GM19240 (cell line): ENCODE measurements at regions not wholly inside any gene's neighbourhood (a gene's known extent, or its start where the extent isn't known, plus 50 kb on each side); places are given as distances from the start of the nearest gene placed in this dataset.

ENCODE experiments used
- DNase-seq: peaks from one replicate; pipeline ENCODE4 v3.0.0; 2011; ENCODE audit warnings: low spot score; ENCODE audit not compliant: insufficient read length

DNA sequence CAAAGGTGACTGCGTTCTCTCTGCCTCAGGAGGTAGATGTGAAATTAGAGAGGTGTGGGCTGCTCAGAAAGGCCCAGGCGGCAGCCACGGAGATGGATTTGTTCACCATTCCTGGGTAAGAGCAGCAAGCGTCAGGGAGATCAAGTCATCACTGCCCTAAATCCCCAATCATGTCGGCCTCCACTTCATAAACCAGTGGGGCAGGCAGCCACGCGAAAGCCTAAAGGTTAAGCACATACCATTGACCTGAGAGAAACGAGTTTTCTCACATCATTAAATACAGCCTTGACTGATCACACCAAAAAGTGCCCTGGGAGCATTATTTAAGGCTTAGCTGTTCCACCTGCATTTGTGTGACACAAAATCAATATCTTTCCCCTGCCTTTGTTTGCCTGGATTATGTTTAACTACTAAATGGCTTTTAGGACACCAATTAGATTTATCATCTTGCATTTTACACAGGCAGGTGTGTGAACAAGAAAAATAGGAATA is 50.7 kb upstream of the FOXB1 start:
- no peak for DNase-seq

GRCh38 chr15:59952960-59953359 is 51.2 kb upstream of the FOXB1 start:
- DNase-seq, result no peak

DNA sequence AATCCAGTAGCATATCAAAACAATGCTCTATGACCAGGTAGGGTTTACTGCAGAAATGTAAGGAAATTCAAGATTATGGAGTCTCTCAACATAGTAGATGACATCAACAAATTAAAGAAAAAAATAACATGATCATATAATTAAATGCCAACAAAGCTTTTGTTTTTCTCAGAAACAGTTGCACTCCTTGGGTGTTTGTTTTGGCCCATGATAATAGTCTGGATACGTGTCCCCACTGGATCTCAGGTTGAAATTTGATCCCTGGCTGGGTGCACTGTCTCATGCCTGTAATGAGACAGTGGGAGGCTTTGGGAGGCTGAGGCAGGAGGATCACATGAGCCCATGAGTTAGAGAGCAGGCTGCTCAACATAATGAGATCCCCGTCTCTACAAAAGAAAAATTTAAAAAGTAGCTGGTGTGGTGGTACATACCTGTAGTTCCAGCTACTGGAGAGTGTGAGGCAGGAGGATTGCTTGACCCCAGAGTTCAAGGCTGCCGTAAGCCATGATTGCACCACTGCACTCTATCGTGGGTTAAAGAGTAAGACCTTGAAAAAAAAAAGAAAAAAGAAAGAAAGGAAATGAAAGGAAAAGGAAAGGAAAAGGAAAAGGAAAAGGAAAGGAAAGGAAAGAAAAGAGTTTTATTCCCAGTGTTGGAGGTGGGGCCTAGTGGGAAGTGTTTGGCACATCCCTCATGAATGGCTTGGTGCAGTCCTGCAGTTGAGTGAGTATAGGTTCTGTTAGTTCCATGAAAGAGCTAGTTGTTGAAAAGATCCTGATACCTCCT is 53.3 kb upstream of the FOXB1 start:
- no peak for DNase-seq

DNA sequence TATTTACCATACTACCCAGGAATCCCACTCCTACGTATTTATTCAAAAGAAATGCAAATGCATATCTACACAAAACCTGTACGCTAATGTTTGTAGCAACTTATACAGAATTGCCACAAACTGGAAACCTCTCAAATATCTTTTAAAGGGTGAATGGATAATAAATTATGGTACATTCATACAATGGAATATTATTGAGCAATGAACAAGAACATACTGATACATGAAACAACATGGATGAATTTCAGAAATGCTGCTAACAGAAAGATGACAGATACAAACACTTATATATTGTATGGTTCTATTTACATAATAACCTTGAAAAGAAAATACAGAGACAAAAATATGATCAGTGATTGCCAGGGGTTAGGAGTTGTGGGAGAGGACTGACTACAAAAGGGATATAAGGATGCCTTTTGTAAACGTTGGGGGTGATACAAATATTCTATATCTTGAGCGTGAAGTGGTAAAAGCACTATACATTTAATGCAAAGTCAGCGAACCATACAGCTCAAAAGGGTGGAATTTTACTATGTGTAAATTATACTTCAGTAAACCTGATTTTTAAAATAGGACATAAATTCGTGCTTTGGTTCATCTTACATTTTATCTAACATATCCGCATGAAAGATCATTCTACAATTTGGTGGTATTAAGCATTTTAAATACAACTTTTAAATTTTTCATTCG is 55.0 kb upstream of the FOXB1 start:
- DNase-seq, result no peak

DNA sequence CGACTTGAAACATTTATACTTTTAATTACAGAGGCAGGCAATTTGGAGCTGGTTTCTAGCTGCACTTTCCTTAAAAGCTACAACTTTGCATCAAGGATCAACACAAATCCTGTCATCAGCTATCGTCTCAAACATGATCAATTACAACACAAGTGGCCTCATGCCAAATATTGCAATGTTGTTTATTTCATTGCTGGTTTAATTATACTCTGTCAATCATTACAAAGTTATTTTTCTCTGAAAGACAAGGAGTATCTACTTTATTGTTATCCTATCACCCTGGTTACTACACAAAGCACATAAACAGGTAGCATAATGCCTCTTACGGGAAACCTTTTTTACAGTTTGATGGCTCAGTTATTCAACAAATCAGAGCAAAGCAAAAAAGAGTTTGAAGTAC is 58.0 kb upstream of the FOXB1 start:
- no peak for DNase-seq

DNA sequence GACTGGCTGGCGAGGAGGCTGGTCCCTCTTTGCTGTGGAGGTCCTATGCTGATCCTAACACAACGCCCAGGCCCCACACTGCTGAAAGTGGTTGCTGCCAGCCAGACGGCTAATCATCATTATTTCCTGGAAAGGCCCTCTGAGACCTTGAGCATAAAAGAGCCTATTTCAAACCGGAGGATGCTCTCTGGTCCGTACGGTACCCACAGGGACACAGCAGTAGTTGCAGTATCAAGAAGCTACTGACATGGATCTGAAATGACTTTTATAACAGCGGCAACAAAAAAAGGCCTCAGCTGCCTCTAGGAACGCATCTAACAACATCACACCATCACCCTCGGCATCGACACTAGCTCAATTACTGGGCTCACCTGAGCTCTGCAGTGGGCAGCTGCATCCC is 59.1 kb upstream of the FOXB1 start:
- DNase-seq, result no peak

DNA sequence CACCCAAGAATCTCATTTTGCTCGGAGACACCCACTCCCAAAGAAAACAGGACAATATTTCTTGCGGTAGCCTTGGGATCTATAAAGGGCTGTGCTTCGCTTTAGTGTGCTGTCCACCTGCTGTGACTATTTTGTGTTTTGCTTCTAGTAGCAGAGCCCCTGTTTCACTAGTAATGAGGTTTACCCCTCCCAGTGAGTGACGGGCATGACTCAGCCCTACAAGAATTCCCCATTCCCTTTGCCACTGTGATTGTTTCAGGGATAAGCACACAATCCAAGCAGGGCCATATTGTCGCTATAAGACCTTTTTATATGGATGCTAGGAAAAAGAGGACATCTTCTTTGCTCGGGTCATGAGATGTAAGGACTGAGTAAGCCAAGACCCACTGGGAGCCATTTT is 62.5 kb upstream of the FOXB1 start:
- no peak for DNase-seq

- DNase-seq, result no peak
Measured at GRCh38 chr15:59940928-59941327, 63.2 kb upstream of the FOXB1 start.

- no peak for DNase-seq
Measured at GRCh38 chr15:59940456-59940855, 63.7 kb upstream of the FOXB1 start.

- DNase-seq, result no peak
Measured at GRCh38 chr15:59936741-59937140, 67.4 kb upstream of the FOXB1 start.

- DNase-seq, result no peak
Measured at GRCh38 chr15:59933607-59934006, 70.5 kb upstream of the FOXB1 start.

- DNase-seq, result no peak
Measured at GRCh38 chr15:59931646-59932261, 72.4 kb upstream of the FOXB1 start.

- DNase-seq, result no peak
Measured at GRCh38 chr15:59924812-59925522, 79.1 kb upstream of the FOXB1 start.

- no peak for DNase-seq
Measured at GRCh38 chr15:59924096-59924495, 80.0 kb upstream of the FOXB1 start.

DNA sequence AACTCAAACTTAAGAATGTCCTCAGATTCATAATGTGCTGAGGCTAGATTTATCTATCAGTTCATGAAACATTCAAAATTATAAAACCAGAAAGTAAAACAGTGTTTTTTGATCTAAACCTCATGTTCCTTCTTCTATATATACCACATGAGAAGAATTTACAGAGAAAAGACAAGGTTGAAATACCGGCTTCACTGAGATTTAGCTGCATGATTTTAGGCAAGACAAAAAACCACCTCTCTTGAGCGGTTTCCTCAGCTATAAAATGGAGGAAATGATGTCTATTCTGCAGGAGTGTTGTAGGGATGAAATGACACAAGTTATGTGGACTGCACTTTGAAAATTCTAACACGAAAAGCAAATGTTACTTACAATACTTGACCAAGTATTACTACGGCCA is 80.6 kb upstream of the FOXB1 start:
- no peak for DNase-seq

- DNase-seq, result peak; percentile 10
Measured at GRCh38 chr15:59918994-59919951, 84.8 kb upstream of the FOXB1 start.

GRCh38 chr15:59917504-59918157 is 86.5 kb upstream of the FOXB1 start:
- peak; percentile 37 for DNase-seq

- no peak for DNase-seq
Measured at GRCh38 chr15:59906046-59906445, 98.1 kb upstream of the FOXB1 start.

DNA sequence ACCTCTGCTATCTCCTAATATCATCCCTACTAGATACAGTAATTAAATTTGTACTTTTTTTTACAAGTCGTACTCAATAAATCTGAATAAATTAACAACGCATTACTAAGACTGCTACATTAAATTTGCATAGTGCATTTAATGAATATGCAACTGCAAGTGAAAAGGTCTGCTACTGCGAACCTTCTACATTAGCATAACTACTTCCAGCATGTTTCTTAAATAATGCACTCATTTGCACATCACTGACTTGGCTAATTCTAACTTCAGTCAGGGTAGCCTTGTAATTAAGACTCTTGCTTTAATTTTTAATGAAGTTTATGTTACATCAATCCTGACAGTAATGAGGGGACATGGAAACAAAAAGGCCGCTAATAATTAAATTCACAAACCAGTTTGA is 98.9 kb upstream of the FOXB1 start:
- no peak for DNase-seq
